HepG2 (cell line): ENCODE measurements at regions not wholly inside any gene's neighbourhood (a gene's known extent, or its start where the extent isn't known, plus 50 kb on each side); places are given as distances from the start of the nearest gene placed in this dataset.

Source experiments
- ATAC-seq: fragments of 200-7000 bp; cut with Tn5 transposase; 3 replicates; pipeline ENCODE4 v1.9.1; 2020; ENCODE audit warnings: mild to moderate bottlenecking, moderate library complexity
- BruUV-seq: library from RNA; stranded (reverse); fragments of 400-500 nt; replicated peaks from 2 replicates; lab custom pipeline; 2021; lab: Mats Ljungman, UMichigan
- CTCF ChIA-PET: fragments of 300-600 bp; formaldehyde crosslinking; extraction: SDS; loops from one replicate; lab custom pipeline; 2021; ENCODE audit warnings: low total read pairs, inconsistent platforms, low intra/inter-chr PET ratio; lab: Yijun Ruan, JAX
- POLR2A ChIA-PET: fragments of 350-600 bp; sonication (Branson Sonifier 250); formaldehyde crosslinking; loops from one replicate; lab custom pipeline; 2020; ENCODE audit warnings: antibody characterized with exemption, inconsistent platforms; lab: Yijun Ruan, JAX
- DNase-seq: peaks from one replicate; pipeline ENCODE4 v3.0.0-alpha.2; 2015; ENCODE audit warnings: low spot score
- FAIRE-seq: peaks from 3 replicates; lab custom pipeline; 2011; peaks lifted over from hg19 to GRCh38; lab: Jason Lieb, UNC
- H2AFZ ChIP-seq: one replicate; pipeline ENCODE4 v1.6.1; 2011; ENCODE audit warnings: low read length, inconsistent platforms
- H3K27ac ChIP-seq: fragments of 300-600 bp; 3 replicates; pipeline ENCODE4 v1.8.0; 2011; ENCODE audit warnings: mixed run types, mild to moderate bottlenecking, mixed read lengths, low read length, inconsistent platforms; ENCODE audit not compliant: insufficient read depth; ENCODE audit errors: extremely low read length
- H3K27me3 ChIP-seq, 2 experiments: fragments of 200-600 bp in 1 of 2; 2 replicates in 1 of 2; 3 replicates in 1 of 2; pipeline versions ENCODE4 v1.6.0 to v1.8.0; 2011; ENCODE audit warnings: low read length in 2 of 2, mild to moderate bottlenecking in 2 of 2, moderate library complexity in 2 of 2, inconsistent platforms in 1 of 2; ENCODE audit not compliant: insufficient read depth in 2 of 2, control insufficient read depth in 1 of 2
- H3K36me3 ChIP-seq, 2 experiments: fragments of 200-600 bp in 1 of 2; replicated peaks in 1 of 2; 2 replicates in 1 of 2; 3 replicates in 1 of 2; pipeline versions ENCODE4 v1.5.1 to v1.8.0; 2011; ENCODE audit warnings: low read length in 2 of 2, inconsistent platforms in 1 of 2; ENCODE audit not compliant: insufficient read depth in 2 of 2, control insufficient read depth in 1 of 2
- H3K4me1 ChIP-seq: 2 replicates; pipeline ENCODE4 v1.5.1; 2012; ENCODE audit warnings: low read length, inconsistent platforms; ENCODE audit not compliant: insufficient read depth
- H3K4me2 ChIP-seq: 2 replicates; pipeline ENCODE4 v1.6.0; 2011; ENCODE audit warnings: low read depth, low read length, inconsistent platforms
- H3K4me3 ChIP-seq, 3 experiments: fragments of 200-600 bp in 1 of 3; sonication (generic), shearing (Covaris generic) in 1 of 3; replicated peaks in 1 of 3; 2 replicates each; pipeline ENCODE4 v1.5.1; 2011 to 2016; ENCODE audit warnings: low read length in 3 of 3, inconsistent platforms in 2 of 3, low read depth in 2 of 3, mild to moderate bottlenecking in 2 of 3, control low read depth in 1 of 3, mixed read lengths in 1 of 3; ENCODE audit not compliant: insufficient read depth in 1 of 3
- H3K79me2 ChIP-seq: one replicate; pipeline ENCODE4 v1.6.1; 2011; ENCODE audit warnings: low read length, inconsistent platforms; ENCODE audit not compliant: insufficient read depth
- H3K9ac ChIP-seq: 2 replicates; pipeline ENCODE4 v1.6.0; 2011; ENCODE audit warnings: mild to moderate bottlenecking, low read depth, low read length, inconsistent platforms; ENCODE audit not compliant: insufficient read depth
- H3K9me3 ChIP-seq: 2 replicates; pipeline ENCODE4 v1.5.1; 2012; ENCODE audit warnings: mild to moderate bottlenecking, low read length
- H4K20me1 ChIP-seq: 2 replicates; pipeline ENCODE4 v1.6.0; 2011; ENCODE audit warnings: inconsistent platforms, mild to moderate bottlenecking, low read length, moderate library complexity; ENCODE audit not compliant: insufficient read depth
- CREM ChIP-seq, 2 experiments: sonication (generic) in 1 of 2; formaldehyde crosslinking in 1 of 2; IDR thresholded peaks; 2 replicates each; pipeline versions ENCODE4 v1.4.0 to v1.6.1; 2016 to 2020; ENCODE audit warnings: antibody characterized with exemption in 1 of 2, mild to moderate bottlenecking in 1 of 2, missing genetic modification reagents in 1 of 2
- ELF3 ChIP-seq: IDR thresholded peaks from 2 replicates; pipeline ENCODE4 v1.6.1; 2016; ENCODE audit warnings: missing genetic modification reagents, missing compliant biosample characterization
- ELK4 ChIP-seq: sonication (generic); formaldehyde crosslinking; IDR thresholded peaks from 2 replicates; pipeline ENCODE4 v1.9.0; 2021; ENCODE audit warnings: missing genetic modification reagents, borderline replicate concordance
- JUNB ChIP-seq: sonication (generic); formaldehyde crosslinking; IDR thresholded peaks from 2 replicates; pipeline ENCODE4 v1.8.0; 2022; ENCODE audit warnings: missing genetic modification reagents, mild to moderate bottlenecking, borderline replicate concordance
- MAFF ChIP-seq: IDR thresholded peaks from 2 replicates; pipeline ENCODE4 v1.6.1; 2011; ENCODE audit warnings: low read depth, low read length, improper control_type of control experiment
- PHF21A ChIP-seq: sonication (generic); formaldehyde crosslinking; IDR thresholded peaks from 2 replicates; pipeline ENCODE4 v1.5.0; 2020; ENCODE audit warnings: mild to moderate bottlenecking, missing genetic modification reagents
- POGZ ChIP-seq: sonication (generic); formaldehyde crosslinking; IDR thresholded peaks from 2 replicates; pipeline ENCODE4 v1.4.0; 2020; ENCODE audit warnings: mild to moderate bottlenecking, missing genetic modification reagents
- ZBTB21 ChIP-seq: sonication (generic); formaldehyde crosslinking; IDR thresholded peaks from 2 replicates; pipeline ENCODE4 v1.4.0; 2020; ENCODE audit warnings: missing genetic modification reagents
- ZNF350 ChIP-seq: sonication (generic); formaldehyde crosslinking; IDR thresholded peaks from 2 replicates; pipeline ENCODE4 v1.4.0; 2020; ENCODE audit warnings: mild to moderate bottlenecking, low read depth, missing genetic modification reagents, borderline replicate concordance
- ZNF431 ChIP-seq: sonication (generic); formaldehyde crosslinking; IDR thresholded peaks from 2 replicates; pipeline ENCODE4 v1.9.0; 2022; ENCODE audit warnings: missing genetic modification reagents, low read depth, mild to moderate bottlenecking, borderline replicate concordance
- ZNF451 ChIP-seq: sonication (generic); formaldehyde crosslinking; IDR thresholded peaks from 2 replicates; pipeline ENCODE4 v1.5.0; 2020; ENCODE audit warnings: mild to moderate bottlenecking, missing genetic modification reagents
- ZNF7 ChIP-seq: IDR thresholded peaks from 2 replicates; pipeline ENCODE4 v1.6.1; 2016; ENCODE audit warnings: missing biosample characterization, missing genetic modification reagents
- ZSCAN9 ChIP-seq: IDR thresholded peaks from 2 replicates; pipeline ENCODE4 v1.6.1; 2016; ENCODE audit warnings: borderline replicate concordance
- WGBS: methylation state at CpG from one replicate; pipeline ENCODE4 v1.1.6; 2017; ENCODE audit warnings: low lambda C conversion rate; 5-methylcytosine and 5-hydroxymethylcytosine counted together
- in situ Hi-C: cut with HindIII; loops from 2 replicates; pipeline ENCODE4 v1.10.0; 2017; ENCODE audit warnings: low pct_unique_long_range_greater_than_20kb; ENCODE audit not compliant: extremely low pct_ligation_motif_present
- intact Hi-C: fragments of 100-400 bp; cut with micrococcal nuclease; formaldehyde crosslinking; loops from one replicate; pipeline ENCODE4 v1.10.0; 2022; ENCODE audit not compliant: unreplicated experiment
- TF ChIP-seq, protein P1 (sequence below): sonication (generic); formaldehyde crosslinking; IDR thresholded peaks from 2 replicates; pipeline ENCODE4 v1.8.1; 2023; ENCODE audit warnings: missing genetic modification reagents, inconsistent platforms, borderline replicate concordance
- TF ChIP-seq, protein P2 (sequence below): sonication (generic); formaldehyde crosslinking; IDR thresholded peaks from 2 replicates; pipeline ENCODE4 v1.5.0; 2020; ENCODE audit warnings: mild to moderate bottlenecking, missing genetic modification reagents, borderline replicate concordance

- in situ Hi-C loops (no loop called here), intact Hi-C loops (no loop called here)
- no peak overlapping the region for H3K27ac ChIP-seq
- peaks cover 40% of the 10 kb centered on the region for H3K9me3 ChIP-seq
- H3K79me2 ChIP-seq = no peaks in the 10 kb centered on the region
- H4K20me1 ChIP-seq = no peaks in the 10 kb centered on the region
- ATAC-seq = no peak
- H3K4me1 ChIP-seq = no peaks in the 10 kb centered on the region
- no peak overlapping the region for H3K4me3 ChIP-seq
- H2AFZ ChIP-seq = no peak overlapping the region
- H3K4me2 ChIP-seq = no peak overlapping the region
- DNase-seq = no peak
- no peak overlapping the region for H3K9ac ChIP-seq
- ChIA-PET POLR2A (no interaction called here), CTCF (no interaction called here)
- no TSS peak for BruUV-seq
- no peaks in the 10 kb centered on the region for H3K36me3 ChIP-seq
- no peaks in the 10 kb centered on the region for H3K27me3 ChIP-seq
- 64% methylated on average over 1 of the region's 1 CpG for WGBS
- FAIRE-seq = no peak
- TF ChIP-seq CREM (IDR thresholded peaks at IDR 0.05) = no peak
- no peak for TF ChIP-seq CREM (CRISPR knock-in tag; IDR thresholded peaks at IDR 0.05)
- TF ChIP-seq POGZ = no peak
- TF ChIP-seq ZNF431 (CRISPR knock-in tag) = no peak
- no peak for TF ChIP-seq MAFF
- TF ChIP-seq ZNF451 (CRISPR knock-in tag) = no peak
- TF ChIP-seq ZSCAN9 (CRISPR knock-in tag) = no peak
- TF ChIP-seq, protein P1, sequence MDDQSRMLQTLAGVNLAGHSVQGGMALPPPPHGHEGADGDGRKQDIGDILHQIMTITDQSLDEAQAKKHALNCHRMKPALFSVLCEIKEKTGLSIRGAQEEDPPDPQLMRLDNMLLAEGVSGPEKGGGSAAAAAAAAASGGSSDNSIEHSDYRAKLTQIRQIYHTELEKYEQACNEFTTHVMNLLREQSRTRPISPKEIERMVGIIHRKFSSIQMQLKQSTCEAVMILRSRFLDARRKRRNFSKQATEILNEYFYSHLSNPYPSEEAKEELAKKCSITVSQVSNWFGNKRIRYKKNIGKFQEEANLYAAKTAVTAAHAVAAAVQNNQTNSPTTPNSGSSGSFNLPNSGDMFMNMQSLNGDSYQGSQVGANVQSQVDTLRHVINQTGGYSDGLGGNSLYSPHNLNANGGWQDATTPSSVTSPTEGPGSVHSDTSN (CRISPR knock-in tag) = no peak
- TF ChIP-seq ZNF350 (CRISPR knock-in tag) = no peak
- TF ChIP-seq ZNF7 (CRISPR knock-in tag) = no peak
- no peak for TF ChIP-seq JUNB
- TF ChIP-seq PHF21A (CRISPR knock-in tag) = no peak
- TF ChIP-seq ELF3 = no peak
- no peak for TF ChIP-seq ZBTB21 (CRISPR knock-in tag)
- no peak for TF ChIP-seq ELK4 (CRISPR knock-in tag)
- TF ChIP-seq, protein P2, sequence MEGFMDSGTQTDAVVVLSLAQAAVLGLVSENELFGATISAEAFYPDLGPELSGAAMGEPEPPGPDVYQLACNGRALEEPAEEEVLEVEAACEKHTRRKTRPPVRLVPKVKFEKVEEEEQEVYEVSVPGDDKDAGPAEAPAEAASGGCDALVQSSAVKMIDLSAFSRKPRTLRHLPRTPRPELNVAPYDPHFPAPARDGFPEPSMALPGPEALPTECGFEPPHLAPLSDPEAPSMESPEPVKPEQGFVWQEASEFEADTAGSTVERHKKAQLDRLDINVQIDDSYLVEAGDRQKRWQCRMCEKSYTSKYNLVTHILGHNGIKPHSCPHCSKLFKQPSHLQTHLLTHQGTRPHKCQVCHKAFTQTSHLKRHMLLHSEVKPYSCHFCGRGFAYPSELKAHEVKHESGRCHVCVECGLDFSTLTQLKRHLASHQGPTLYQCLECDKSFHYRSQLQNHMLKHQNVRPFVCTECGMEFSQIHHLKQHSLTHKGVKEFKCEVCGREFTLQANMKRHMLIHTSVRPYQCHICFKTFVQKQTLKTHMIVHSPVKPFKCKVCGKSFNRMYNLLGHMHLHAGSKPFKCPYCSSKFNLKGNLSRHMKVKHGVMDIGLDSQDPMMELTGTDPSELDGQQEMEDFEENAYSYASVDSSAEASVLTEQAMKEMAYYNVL = no peak
- TF ChIP-seq, all 625 proteins: peak for 0
These were observed 131.9 kb upstream of the MSX1 start for GRCh38 chr4:4727536-4727935.
